CD14-positive monocyte (primary cell): ENCODE measurements at regions not wholly inside any gene's neighbourhood (a gene's known extent, or its start where the extent isn't known, plus 50 kb on each side); places are given as distances from the start of the nearest gene placed in this dataset.

Source experiments
- DNase-seq, 3 donors: peaks; one replicate each; pipeline ENCODE4 v3.0.0-alpha.2; 2011 to 2022
- H2AFZ ChIP-seq: 2 replicates; pipeline ENCODE4 v1.6.0; 2012; ENCODE audit warnings: mild to moderate bottlenecking, low read depth, low read length, inconsistent platforms; ENCODE audit not compliant: insufficient read depth, poor library complexity, severe bottlenecking
- H3K27ac ChIP-seq, 2 donors: 1 replicate in 1 of 2; 2 replicates in 1 of 2; pipeline ENCODE4 v1.5.1; 2012 to 2013; ENCODE audit warnings: low read length in 2 of 2, control low read depth in 1 of 2, inconsistent platforms in 1 of 2, low read depth in 1 of 2, mild to moderate bottlenecking in 1 of 2
- H3K27me3 ChIP-seq, 2 donors: one replicate each; pipeline versions ENCODE4 v1.6.0 to v1.6.1; 2011 to 2013; ENCODE audit warnings: low read length in 2 of 2; ENCODE audit not compliant: control insufficient read depth in 2 of 2, insufficient read depth in 2 of 2
- H3K36me3 ChIP-seq, 2 donors: replicated peaks in 1 of 2; 1 replicate in 1 of 2; 2 replicates in 1 of 2; pipeline versions ENCODE4 v1.5.1 to v1.6.1; 2012 to 2013; ENCODE audit warnings: low read length in 2 of 2, control low read depth in 1 of 2, inconsistent platforms in 1 of 2, mild to moderate bottlenecking in 1 of 2; ENCODE audit not compliant: insufficient read depth in 2 of 2, control insufficient read depth in 1 of 2
- H3K4me1 ChIP-seq, 2 donors: 1 replicate in 1 of 2; 2 replicates in 1 of 2; pipeline versions ENCODE4 v1.5.1 to v1.6.1; 2012 to 2013; ENCODE audit warnings: low read length in 2 of 2, control low read depth in 1 of 2, inconsistent platforms in 1 of 2, mild to moderate bottlenecking in 1 of 2, moderate library complexity in 1 of 2; ENCODE audit not compliant: insufficient read depth in 2 of 2, control insufficient read depth in 1 of 2
- H3K4me2 ChIP-seq: replicated peaks from 2 replicates; pipeline ENCODE3; 2012; ENCODE audit warnings: low read length, moderate library complexity, mild to moderate bottlenecking; ENCODE audit not compliant: poor library complexity, severe bottlenecking; ENCODE audit errors: extremely low read depth
- H3K4me3 ChIP-seq, 3 experiments: fragments of 200-600 bp in 1 of 3; sonication (generic) in 1 of 3; replicated peaks in 1 of 3; 1 replicate in 2 of 3; 2 replicates in 1 of 3; pipeline ENCODE4 v1.5.1; 2011 to 2013; ENCODE audit warnings: low read length in 3 of 3, mild to moderate bottlenecking in 3 of 3, control low read depth in 2 of 3, low read depth in 2 of 3, inconsistent platforms in 1 of 3, moderate library complexity in 1 of 3
- H3K79me2 ChIP-seq: 2 replicates; pipeline ENCODE4 v1.6.0; 2012; ENCODE audit warnings: mild to moderate bottlenecking, control low read depth, inconsistent platforms, low read length, moderate library complexity; ENCODE audit not compliant: insufficient read depth
- H3K9ac ChIP-seq: 2 replicates; pipeline ENCODE4 v1.6.0; 2017; ENCODE audit warnings: low read length, mild to moderate bottlenecking; ENCODE audit not compliant: insufficient read depth, poor library complexity, severe bottlenecking
- H3K9me3 ChIP-seq, 2 donors: replicated peaks in 1 of 2; 1 replicate in 1 of 2; 2 replicates in 1 of 2; pipeline versions ENCODE4 v1.5.1 to v1.6.1; 2012 to 2013; ENCODE audit warnings: low read length in 2 of 2, control low read depth in 1 of 2; ENCODE audit not compliant: control insufficient read depth in 1 of 2, insufficient read depth in 1 of 2
- H4K20me1 ChIP-seq: 2 replicates; pipeline ENCODE4 v1.6.0; 2012; ENCODE audit warnings: mild to moderate bottlenecking, low read length, control low read depth, moderate library complexity; ENCODE audit not compliant: insufficient read depth
- H3K27ac Mint-ChIP-seq, 7 donors: one replicate each; pipeline ENCODE4 v1.8.0; 2020; ENCODE audit warnings: mild to moderate bottlenecking in 7 of 7, mixed read lengths in 7 of 7, moderate library complexity in 6 of 7, inconsistent platforms in 2 of 7
- H3K27me3 Mint-ChIP-seq, 3 donors: one replicate each; pipeline ENCODE4 v1.8.0; 2021 to 2022; ENCODE audit warnings: low read depth in 3 of 3, mild to moderate bottlenecking in 3 of 3, mixed read lengths in 3 of 3, moderate library complexity in 3 of 3, inconsistent platforms in 1 of 3
- H3K36me3 Mint-ChIP-seq, 2 donors: one replicate each; pipeline ENCODE4 v1.8.0; 2020; ENCODE audit warnings: mixed read lengths in 2 of 2, inconsistent platforms in 1 of 2, mild to moderate bottlenecking in 1 of 2
- H3K4me1 Mint-ChIP-seq: one replicate; pipeline ENCODE4 v1.8.0; 2020; ENCODE audit warnings: mild to moderate bottlenecking, mixed read lengths
- H3K4me3 Mint-ChIP-seq, 2 donors: one replicate each; pipeline ENCODE4 v1.8.0; 2020; ENCODE audit warnings: mild to moderate bottlenecking in 2 of 2, mixed read lengths in 2 of 2, moderate library complexity in 1 of 2
- H3K9me3 Mint-ChIP-seq, 7 donors: one replicate each; pipeline ENCODE4 v1.8.0; 2020 to 2022; ENCODE audit warnings: mixed read lengths in 7 of 7, mild to moderate bottlenecking in 6 of 7, moderate library complexity in 6 of 7, inconsistent platforms in 2 of 7
- WGBS: methylation state at CpG from one replicate; pipeline ENCODE4 v1.1.5; 2013; ENCODE audit warnings: missing lambda C conversion rate; ENCODE audit not compliant: insufficient coverage; 5-methylcytosine and 5-hydroxymethylcytosine counted together
- intact Hi-C, 2 donors: fragments of 100-400 bp; cut with micrococcal nuclease; formaldehyde crosslinking; loops; one replicate each; pipeline versions ENCODE4 v1.15.0 to v1.15.1; 2023
- TF ChIP-seq, protein P1 (sequence below): fragments of 200-600 bp; IDR thresholded peaks from one replicate; pipeline ENCODE4 v1.8.0; 2022; ENCODE audit warnings: antibody characterized with exemption, mild to moderate bottlenecking

GRCh38 chr3:117149584-117149983 is 440.0 kb downstream of the TUSC7 start:
- Histone ChIP-seq H3K9me3 (no peaks in the 10 kb centered on the region), H3K27me3 (no peaks in the 10 kb centered on the region), H4K20me1 (no peaks in the 10 kb centered on the region), H3K27ac (no peak overlapping the region), H3K4me2 (no peak overlapping the region), H3K36me3 (no peaks in the 10 kb centered on the region), H2AFZ (no peak overlapping the region), H3K4me1 (no peaks in the 10 kb centered on the region), H3K4me3 (no peak overlapping the region), H3K79me2 (no peaks in the 10 kb centered on the region), H3K9ac (no peak overlapping the region)
- Mint-ChIP-seq H3K4me1 (no peaks in the 10 kb centered on the region), H3K9me3 (peaks cover 0 to 7% (median 0%) of the 10 kb centered on the region in 7 donors), H3K27me3 (peaks cover 1 to 7% (median 3%) of the 10 kb centered on the region in 3 donors), H3K4me3 (no peak overlapping the region), H3K36me3 (no peaks in the 10 kb centered on the region), H3K27ac (no peak overlapping the region)
- TF ChIP-seq, protein P1, sequence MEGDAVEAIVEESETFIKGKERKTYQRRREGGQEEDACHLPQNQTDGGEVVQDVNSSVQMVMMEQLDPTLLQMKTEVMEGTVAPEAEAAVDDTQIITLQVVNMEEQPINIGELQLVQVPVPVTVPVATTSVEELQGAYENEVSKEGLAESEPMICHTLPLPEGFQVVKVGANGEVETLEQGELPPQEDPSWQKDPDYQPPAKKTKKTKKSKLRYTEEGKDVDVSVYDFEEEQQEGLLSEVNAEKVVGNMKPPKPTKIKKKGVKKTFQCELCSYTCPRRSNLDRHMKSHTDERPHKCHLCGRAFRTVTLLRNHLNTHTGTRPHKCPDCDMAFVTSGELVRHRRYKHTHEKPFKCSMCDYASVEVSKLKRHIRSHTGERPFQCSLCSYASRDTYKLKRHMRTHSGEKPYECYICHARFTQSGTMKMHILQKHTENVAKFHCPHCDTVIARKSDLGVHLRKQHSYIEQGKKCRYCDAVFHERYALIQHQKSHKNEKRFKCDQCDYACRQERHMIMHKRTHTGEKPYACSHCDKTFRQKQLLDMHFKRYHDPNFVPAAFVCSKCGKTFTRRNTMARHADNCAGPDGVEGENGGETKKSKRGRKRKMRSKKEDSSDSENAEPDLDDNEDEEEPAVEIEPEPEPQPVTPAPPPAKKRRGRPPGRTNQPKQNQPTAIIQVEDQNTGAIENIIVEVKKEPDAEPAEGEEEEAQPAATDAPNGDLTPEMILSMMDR, result no peak
- DNase-seq, result no peak
- intact Hi-C loops, result no loop called here
- WGBS, result 100% methylated on average over 2 of the region's 2 CpGs

GRCh38 chr3:117150628-117151027 is 441.0 kb downstream of the TUSC7 start:
- H3K27ac ChIP-seq, result no peak overlapping the region
- no peaks in the 10 kb centered on the region for H3K36me3 Mint-ChIP-seq
- H3K4me1 ChIP-seq, result no peaks in the 10 kb centered on the region
- no peaks in the 10 kb centered on the region for H3K27me3 ChIP-seq
- H3K9me3 ChIP-seq, result no peaks in the 10 kb centered on the region
- intact Hi-C loops, result no loop called here
- DNase-seq, result no peak
- TF ChIP-seq, protein P1, result no peak
- no peak overlapping the region for H3K27ac Mint-ChIP-seq
- peaks cover 0 to 7% (median 0%) of the 10 kb centered on the region in 7 donors for H3K9me3 Mint-ChIP-seq
- no peak overlapping the region for H3K9ac ChIP-seq
- no peak overlapping the region for H3K4me2 ChIP-seq
- no peaks in the 10 kb centered on the region for H3K79me2 ChIP-seq
- H3K36me3 ChIP-seq, result no peaks in the 10 kb centered on the region
- no peak overlapping the region for H2AFZ ChIP-seq
- no peak overlapping the region for H3K4me3 Mint-ChIP-seq
- H3K27me3 Mint-ChIP-seq, result peaks cover 1 to 9% (median 3%) of the 10 kb centered on the region in 3 donors
- no peak overlapping the region for H3K4me3 ChIP-seq
- no peaks in the 10 kb centered on the region for H4K20me1 ChIP-seq
- no CpG with 5 or more reads among the region's 3 CpGs for WGBS
- no peaks in the 10 kb centered on the region for H3K4me1 Mint-ChIP-seq
